ENCODE measurements at regions not wholly inside any gene's neighbourhood (a gene's known extent, or its start where the extent isn't known, plus 50 kb on each side); places are given as distances from the start of the nearest gene placed in this dataset.

DNA sequence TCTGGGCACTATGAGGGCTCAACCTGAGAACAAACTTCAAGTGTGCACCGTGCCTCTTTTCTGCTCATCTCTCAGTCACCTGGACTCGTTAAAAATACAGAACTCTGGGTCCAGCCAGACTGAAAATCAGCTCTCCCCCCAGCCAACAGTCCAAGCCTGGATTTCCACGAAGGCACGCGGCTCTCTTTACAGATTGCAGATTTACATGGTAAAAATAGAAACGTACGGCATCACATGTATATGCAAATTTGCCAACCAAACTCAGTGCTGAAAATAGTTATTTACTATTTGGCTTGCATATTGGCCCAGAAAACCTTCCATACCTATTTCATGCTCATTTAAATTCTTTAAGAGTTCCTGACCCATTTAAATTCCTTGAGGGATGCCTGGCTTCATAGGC is 315.8 kb downstream of the MAF start:
- DNase-seq (ENCODE audit: extremely low read depth, insufficient read length): no peak
- Histone ChIP-seq H3K27me3 (replicated peaks; ENCODE audit: control insufficient read depth, insufficient read depth, low read length) (no peaks in the 10 kb centered on the region; the same call in 1 of the 2 replicates), H3K4me3 (replicated peaks; ENCODE audit: low read depth, low read length) (no peak overlapping the region), H3K36me3 (ENCODE audit: control insufficient read depth, insufficient read depth, low read length) (no peaks in the 10 kb centered on the region)
- TF ChIP-seq CTCF (IDR thresholded peaks at IDR 0.05; ENCODE audit: insufficient read depth, low read length, poor library complexity, severe bottlenecking): no peak

GRCh38 chr16:79283578-79283977 is 317.0 kb downstream of the MAF start:
- Histone ChIP-seq H3K27me3 (replicated peaks; ENCODE audit: control insufficient read depth, insufficient read depth, low read length) (no peaks in the 10 kb centered on the region), H3K36me3 (ENCODE audit: control insufficient read depth, insufficient read depth, low read length) (no peaks in the 10 kb centered on the region), H3K4me3 (replicated peaks; ENCODE audit: low read depth, low read length) (no peak overlapping the region)
- DNase-seq (ENCODE audit: extremely low read depth, insufficient read length): no peak
- no peak for TF ChIP-seq CTCF (IDR thresholded peaks at IDR 0.05; ENCODE audit: insufficient read depth, low read length, poor library complexity, severe bottlenecking)

DNA sequence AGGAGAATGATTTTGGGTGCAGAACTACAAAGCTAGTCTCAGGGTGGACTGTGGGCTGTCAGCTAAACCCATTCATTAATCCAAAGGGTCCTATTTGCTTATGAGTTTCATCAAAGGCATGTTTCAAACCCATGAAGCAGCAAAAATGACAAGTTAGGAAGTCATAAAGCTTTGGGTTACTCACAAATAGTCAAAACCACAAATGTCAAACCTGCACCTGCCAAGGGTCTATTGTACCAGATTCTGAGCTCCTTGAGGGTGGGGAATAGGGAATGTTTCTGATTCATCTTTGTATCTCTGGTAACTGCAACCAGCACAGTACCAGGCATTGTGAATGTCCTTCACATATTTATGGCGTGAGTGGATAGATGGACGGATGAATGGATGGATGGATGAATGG is 317.7 kb downstream of the MAF start:
- no peak for DNase-seq (ENCODE audit: extremely low read depth, insufficient read length)
- Histone ChIP-seq H3K4me3 (replicated peaks; ENCODE audit: low read depth, low read length) (no peak overlapping the region), H3K36me3 (ENCODE audit: control insufficient read depth, insufficient read depth, low read length) (no peaks in the 10 kb centered on the region), H3K27me3 (replicated peaks; ENCODE audit: control insufficient read depth, insufficient read depth, low read length) (no peaks in the 10 kb centered on the region)
- TF ChIP-seq CTCF (IDR thresholded peaks at IDR 0.05; ENCODE audit: insufficient read depth, low read length, poor library complexity, severe bottlenecking): no peak

GRCh38 chr16:79278506-79278905 is 322.0 kb downstream of the MAF start:
- DNase-seq (ENCODE audit: extremely low read depth, insufficient read length): no peak
- H3K36me3 ChIP-seq (ENCODE audit: control insufficient read depth, insufficient read depth, low read length): no peaks in the 10 kb centered on the region; the same call in 1 of the 2 replicates
- no peak for TF ChIP-seq CTCF (IDR thresholded peaks at IDR 0.05; ENCODE audit: insufficient read depth, low read length, poor library complexity, severe bottlenecking)

GRCh38 chr16:79276501-79276900 is 324.0 kb downstream of the MAF start:
- no peak for TF ChIP-seq CTCF (IDR thresholded peaks at IDR 0.05; ENCODE audit: insufficient read depth, low read length, poor library complexity, severe bottlenecking)
- H3K36me3 ChIP-seq (ENCODE audit: control insufficient read depth, insufficient read depth, low read length): no peaks in the 10 kb centered on the region; the same call in 1 of the 2 replicates
- no peaks in the 10 kb centered on the region; the same call in 1 of the 2 replicates for H3K27me3 ChIP-seq (replicated peaks; ENCODE audit: control insufficient read depth, insufficient read depth, low read length)
- no peak overlapping the region for H3K4me3 ChIP-seq (replicated peaks; ENCODE audit: low read depth, low read length)
- no peak for DNase-seq (ENCODE audit: extremely low read depth, insufficient read length)

More at GRCh38 chr16:79278506-79278905, 322.0 kb downstream of the MAF start:
- Histone ChIP-seq H3K4me3 (replicated peaks; ENCODE audit: low read depth, low read length) (no peak overlapping the region), H3K27me3 (replicated peaks; ENCODE audit: control insufficient read depth, insufficient read depth, low read length) (no peaks in the 10 kb centered on the region; the same call in 1 of the 2 replicates)

- Histone ChIP-seq H3K27me3 (replicated peaks; ENCODE audit: control insufficient read depth, insufficient read depth, low read length) (no peaks in the 10 kb centered on the region; the same call in 1 of the 2 replicates), H3K4me3 (replicated peaks; ENCODE audit: low read depth, low read length) (no peak overlapping the region), H3K36me3 (ENCODE audit: control insufficient read depth, insufficient read depth, low read length) (no peaks in the 10 kb centered on the region; the same call in 1 of the 2 replicates)
- no peak for TF ChIP-seq CTCF (IDR thresholded peaks at IDR 0.05; ENCODE audit: insufficient read depth, low read length, poor library complexity, severe bottlenecking)
- DNase-seq (ENCODE audit: extremely low read depth, insufficient read length): no peak
Observed at GRCh38 chr16:79274264-79274663, 326.3 kb downstream of the MAF start.
